ENCODE measurements at regions not wholly inside any gene's neighbourhood (a gene's known extent, or its start where the extent isn't known, plus 50 kb on each side); places are given as distances from the start of the nearest gene placed in this dataset.
"Not testable (repeated sequence)": the region's sequence is repeated elsewhere in the genome, so short reads cannot be mapped to it uniquely, and the experiment has no call there.

DNA sequence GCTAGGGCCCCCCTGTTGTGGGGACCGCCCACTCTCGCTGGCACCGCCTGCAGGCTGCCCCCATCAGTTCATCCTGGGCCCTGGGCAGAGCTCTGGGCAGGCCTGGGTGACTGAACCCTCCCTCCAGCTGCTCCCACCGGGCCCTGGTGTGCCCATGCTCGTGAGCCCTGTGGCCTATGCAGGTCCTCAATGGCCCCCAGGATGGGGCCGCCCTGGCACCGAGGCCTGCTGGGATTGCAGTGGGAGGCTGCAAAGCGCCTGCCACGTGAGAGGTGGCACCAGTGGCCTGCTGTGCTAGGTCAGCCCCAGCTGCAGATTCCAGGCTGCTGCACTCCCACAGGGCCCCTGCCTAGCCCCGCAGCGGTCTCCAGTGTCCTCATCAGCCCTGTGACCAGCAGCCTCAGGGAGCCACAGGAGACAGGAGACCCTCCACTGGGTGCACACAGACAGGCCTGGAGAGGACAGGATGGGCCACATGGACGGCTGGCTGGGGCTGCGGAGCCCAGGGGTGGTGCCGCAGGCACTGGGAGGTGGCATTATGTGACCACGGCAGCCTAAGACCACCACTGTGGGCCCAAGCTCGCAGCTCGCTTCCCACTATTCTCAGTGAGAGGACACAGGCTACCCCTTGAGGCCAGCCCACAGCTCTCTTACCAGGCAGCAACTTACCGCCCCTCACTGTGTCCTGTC is 199.4 kb downstream of the BCR start:
- not testable (repeated sequence) for DNase-seq (ENCODE audit: low read depth)

DNA sequence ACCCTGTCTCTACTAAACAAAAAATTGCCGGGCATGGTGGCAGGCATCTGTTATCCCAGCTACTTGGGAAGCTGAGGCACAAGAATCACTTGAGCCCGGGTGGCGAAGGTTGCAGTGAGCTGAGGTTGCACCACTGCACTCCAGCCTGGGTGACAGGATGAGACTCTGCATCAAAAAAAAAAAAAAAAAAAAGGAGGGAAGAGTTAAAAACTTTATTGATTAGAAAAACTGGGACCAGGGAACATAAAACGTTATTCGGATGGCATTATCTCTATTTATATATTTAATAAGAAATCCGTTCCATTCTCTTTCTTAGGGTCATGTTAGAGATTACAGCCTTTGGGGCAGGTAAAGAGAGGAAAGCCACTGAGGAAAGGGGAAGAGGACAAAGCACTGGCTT is 197.5 kb downstream of the BCR start:
- no peak for DNase-seq (ENCODE audit: low read depth)

DNA sequence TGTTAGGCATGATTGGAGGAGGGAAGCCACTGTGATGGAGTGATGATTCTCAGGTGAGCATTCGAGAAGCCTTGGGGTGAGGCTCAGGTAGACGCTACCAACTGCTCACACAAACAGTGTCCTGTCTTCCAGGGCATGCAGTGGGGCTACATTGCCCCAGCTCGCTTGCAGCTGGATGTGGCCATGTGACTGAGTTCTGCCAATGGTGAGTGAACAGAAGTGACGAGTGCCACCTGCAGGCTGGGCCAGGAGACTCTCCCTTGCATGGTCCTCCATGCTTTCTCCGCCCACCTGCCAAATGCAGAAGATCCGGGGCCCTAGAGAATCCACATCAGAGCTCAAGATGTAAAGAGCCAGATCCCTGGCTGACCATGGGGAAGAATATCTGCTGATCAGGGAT is 195.9 kb downstream of the BCR start:
- no peak for DNase-seq (ENCODE audit: low read depth)

- DNase-seq (ENCODE audit: low read depth): no peak
These were observed 194.9 kb downstream of the BCR start for GRCh38 chr22:23375031-23375827.

- no peak for DNase-seq (ENCODE audit: low read depth)
These were observed 193.3 kb downstream of the BCR start for GRCh38 chr22:23373601-23374000.

DNA sequence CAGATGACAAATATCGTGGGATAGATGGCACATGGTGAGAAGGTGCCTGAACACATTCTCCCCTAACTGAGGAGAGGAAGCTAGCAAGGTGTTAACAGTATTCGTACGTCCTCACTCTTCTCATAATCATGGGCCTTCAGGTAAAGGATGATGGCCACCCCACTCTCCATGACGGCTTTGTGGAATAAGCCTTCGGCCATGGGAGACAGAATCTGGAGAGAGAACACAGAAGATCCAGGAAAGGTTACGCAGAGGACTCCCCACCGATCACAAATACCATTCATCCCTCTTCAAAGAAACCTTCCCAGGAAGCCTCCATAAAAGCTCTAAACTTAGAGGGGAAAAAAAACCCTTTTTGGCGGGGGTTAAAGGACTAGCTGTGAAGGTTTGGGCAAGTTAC is 189.9 kb downstream of the BCR start:
- no peak for DNase-seq (ENCODE audit: low read depth)

- no peak for DNase-seq (ENCODE audit: low read depth)
These were observed 188.9 kb downstream of the BCR start for GRCh38 chr22:23369054-23369685.
